MM.1S (cell line): ENCODE measurements at regions not wholly inside any gene's neighbourhood (a gene's known extent, or its start where the extent isn't known, plus 50 kb on each side); places are given as distances from the start of the nearest gene placed in this dataset.

Experiments
- DNase-seq: peaks from one replicate; pipeline ENCODE4 v3.0.0-alpha.2; 2015
- H2AFZ ChIP-seq: fragments of 300-600 bp; sonication (generic); 2 replicates; pipeline ENCODE4 v1.6.0; 2016; ENCODE audit warnings: antibody characterized with exemption, low read length
- H3F3A ChIP-seq: fragments of 300-600 bp; sonication (generic); 2 replicates; pipeline ENCODE4 v1.6.1; 2016; ENCODE audit warnings: mild to moderate bottlenecking, antibody characterized with exemption, low read length, moderate library complexity, mixed read lengths; ENCODE audit not compliant: insufficient read depth
- H3K27ac ChIP-seq: fragments of 300-600 bp; sonication (generic); 2 replicates; pipeline ENCODE4 v1.5.1; 2016; ENCODE audit warnings: mild to moderate bottlenecking, low read length
- H3K27me3 ChIP-seq: fragments of 300-600 bp; sonication (generic); replicated peaks from 2 replicates; pipeline ENCODE4 v1.6.0; 2016; ENCODE audit warnings: low read length; ENCODE audit not compliant: insufficient read depth
- H3K36me3 ChIP-seq: fragments of 300-600 bp; sonication (generic); replicated peaks from 2 replicates; pipeline ENCODE4 v1.6.1; 2016; ENCODE audit warnings: mild to moderate bottlenecking, low read length, mixed read lengths; ENCODE audit not compliant: insufficient read depth
- H3K4me1 ChIP-seq: fragments of 300-600 bp; sonication (generic); 2 replicates; pipeline ENCODE4 v1.6.1; 2016; ENCODE audit warnings: low read length, mixed read lengths
- H3K4me2 ChIP-seq: fragments of 300-600 bp; sonication (generic); 2 replicates; pipeline ENCODE4 v1.6.0; 2016; ENCODE audit warnings: low read depth, low read length
- H3K4me3 ChIP-seq: fragments of 300-600 bp; sonication (generic); 2 replicates; pipeline ENCODE4 v1.5.1; 2016; ENCODE audit warnings: low read length, mixed read lengths
- H3K79me2 ChIP-seq: fragments of 300-600 bp; sonication (generic); 2 replicates; pipeline ENCODE4 v1.6.1; 2016; ENCODE audit warnings: mixed run types, low read length, mixed read lengths
- H3K9ac ChIP-seq: fragments of 300-600 bp; sonication (generic); 2 replicates; pipeline ENCODE4 v1.6.1; 2016; ENCODE audit warnings: low read length, mixed read lengths
- H3K9me2 ChIP-seq: fragments of 300-600 bp; sonication (generic); replicated peaks from 2 replicates; pipeline ENCODE4 v1.6.1; 2016; ENCODE audit warnings: mild to moderate bottlenecking, low read length, mixed read lengths; ENCODE audit not compliant: insufficient read depth
- H3K9me3 ChIP-seq: fragments of 300-600 bp; sonication (generic); replicated peaks from 2 replicates; pipeline ENCODE4 v1.6.1; 2016; ENCODE audit warnings: mild to moderate bottlenecking, low read length, mixed read lengths; ENCODE audit not compliant: insufficient read depth
- H4K20me1 ChIP-seq: fragments of 300-600 bp; sonication (generic); 2 replicates; pipeline ENCODE4 v1.6.1; 2016; ENCODE audit warnings: mild to moderate bottlenecking, low read length, moderate library complexity, mixed read lengths; ENCODE audit not compliant: insufficient read depth
- EZH2 ChIP-seq: fragments of 300-600 bp; sonication (generic); optimal IDR thresholded peaks from 2 replicates; pipeline ENCODE3; 2017; ENCODE audit warnings: low read depth, mild to moderate bottlenecking, antibody characterized with exemption, low read length, mixed read lengths
- EZH2phosphoT487 ChIP-seq: fragments of 300-600 bp; sonication (generic); IDR thresholded peaks from 2 replicates; pipeline ENCODE4 v1.6.1; 2018; ENCODE audit warnings: antibody characterized with exemption, low read length
- TF ChIP-seq, protein P1 (sequence below): fragments of 300-600 bp; sonication (generic); IDR thresholded peaks from 2 replicates; pipeline ENCODE4 v1.5.1; 2016; ENCODE audit warnings: antibody characterized with exemption, low read length, mixed read lengths

DNA sequence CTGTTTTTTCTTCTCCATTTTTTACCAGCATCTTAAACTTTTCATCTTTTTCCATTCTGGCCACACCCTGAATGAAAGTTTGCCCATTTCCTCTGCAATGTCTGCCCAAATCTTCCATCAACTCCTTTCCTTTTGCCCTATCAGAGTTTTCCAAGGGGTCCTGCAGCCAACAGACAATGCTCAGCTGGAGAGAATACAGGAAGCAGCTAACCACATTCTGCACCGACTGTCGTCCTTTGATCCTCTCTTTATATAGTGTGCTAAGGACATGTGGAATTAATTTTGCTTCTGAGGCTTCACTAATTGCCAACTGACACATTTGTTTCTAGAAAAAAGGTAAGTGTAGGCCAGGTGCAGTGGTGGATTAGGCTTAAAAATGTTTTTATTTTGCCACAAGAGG, 50.5 kb upstream of the DLX2 start:
- Histone ChIP-seq H3K4me1 (no peaks in the 10 kb centered on the region), H3K9me3 (no peaks in the 10 kb centered on the region), H4K20me1 (no peaks in the 10 kb centered on the region), H3K36me3 (no peaks in the 10 kb centered on the region), H2AFZ (no peak overlapping the region), H3K4me2 (no peak overlapping the region), H3K4me3 (no peak overlapping the region), H3K9ac (no peak overlapping the region), H3K27ac (no peak overlapping the region), H3K9me2 (no peaks in the 10 kb centered on the region), H3K79me2 (no peaks in the 10 kb centered on the region), H3F3A (no peaks in the 10 kb centered on the region), H3K27me3 (no peaks in the 10 kb centered on the region)
- DNase-seq = no peak
- TF ChIP-seq EZH2 (no peak), EZH2phosphoT487 (no peak)
- TF ChIP-seq, protein P1, sequence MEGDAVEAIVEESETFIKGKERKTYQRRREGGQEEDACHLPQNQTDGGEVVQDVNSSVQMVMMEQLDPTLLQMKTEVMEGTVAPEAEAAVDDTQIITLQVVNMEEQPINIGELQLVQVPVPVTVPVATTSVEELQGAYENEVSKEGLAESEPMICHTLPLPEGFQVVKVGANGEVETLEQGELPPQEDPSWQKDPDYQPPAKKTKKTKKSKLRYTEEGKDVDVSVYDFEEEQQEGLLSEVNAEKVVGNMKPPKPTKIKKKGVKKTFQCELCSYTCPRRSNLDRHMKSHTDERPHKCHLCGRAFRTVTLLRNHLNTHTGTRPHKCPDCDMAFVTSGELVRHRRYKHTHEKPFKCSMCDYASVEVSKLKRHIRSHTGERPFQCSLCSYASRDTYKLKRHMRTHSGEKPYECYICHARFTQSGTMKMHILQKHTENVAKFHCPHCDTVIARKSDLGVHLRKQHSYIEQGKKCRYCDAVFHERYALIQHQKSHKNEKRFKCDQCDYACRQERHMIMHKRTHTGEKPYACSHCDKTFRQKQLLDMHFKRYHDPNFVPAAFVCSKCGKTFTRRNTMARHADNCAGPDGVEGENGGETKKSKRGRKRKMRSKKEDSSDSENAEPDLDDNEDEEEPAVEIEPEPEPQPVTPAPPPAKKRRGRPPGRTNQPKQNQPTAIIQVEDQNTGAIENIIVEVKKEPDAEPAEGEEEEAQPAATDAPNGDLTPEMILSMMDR = no peak; the same call in 1 of the 2 replicates

DNA sequence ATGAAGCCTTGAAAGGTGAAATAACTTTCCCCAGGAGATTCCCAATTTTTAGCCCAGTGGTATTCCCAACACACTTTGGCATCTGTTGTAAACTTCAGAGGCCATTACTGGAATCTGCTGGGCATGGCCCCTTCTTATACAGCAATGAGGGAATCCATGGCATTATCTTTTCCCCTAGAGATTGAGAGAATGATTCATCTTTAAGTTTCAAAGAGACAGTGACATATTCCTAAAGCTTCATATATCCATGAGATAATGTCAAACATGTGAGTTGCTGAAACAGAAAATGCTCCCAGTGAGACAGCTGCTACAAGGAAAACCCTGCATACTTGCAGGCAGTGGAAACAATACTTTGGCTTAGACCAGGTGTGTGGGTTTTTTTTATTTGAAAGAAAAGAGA, 51.1 kb upstream of the DLX2 start:
- Histone ChIP-seq H3K9ac (no peak overlapping the region), H3K4me3 (no peak overlapping the region), H3K27ac (no peak overlapping the region), H4K20me1 (no peaks in the 10 kb centered on the region), H3K4me1 (no peaks in the 10 kb centered on the region), H3K4me2 (no peak overlapping the region), H3K27me3 (no peaks in the 10 kb centered on the region), H3K79me2 (no peaks in the 10 kb centered on the region), H3K9me2 (no peaks in the 10 kb centered on the region), H2AFZ (no peak overlapping the region), H3K36me3 (no peaks in the 10 kb centered on the region), H3F3A (no peaks in the 10 kb centered on the region), H3K9me3 (no peaks in the 10 kb centered on the region)
- TF ChIP-seq EZH2 (no peak), EZH2phosphoT487 (no peak)
- TF ChIP-seq, protein P1 = no peak
- DNase-seq = no peak

DNA sequence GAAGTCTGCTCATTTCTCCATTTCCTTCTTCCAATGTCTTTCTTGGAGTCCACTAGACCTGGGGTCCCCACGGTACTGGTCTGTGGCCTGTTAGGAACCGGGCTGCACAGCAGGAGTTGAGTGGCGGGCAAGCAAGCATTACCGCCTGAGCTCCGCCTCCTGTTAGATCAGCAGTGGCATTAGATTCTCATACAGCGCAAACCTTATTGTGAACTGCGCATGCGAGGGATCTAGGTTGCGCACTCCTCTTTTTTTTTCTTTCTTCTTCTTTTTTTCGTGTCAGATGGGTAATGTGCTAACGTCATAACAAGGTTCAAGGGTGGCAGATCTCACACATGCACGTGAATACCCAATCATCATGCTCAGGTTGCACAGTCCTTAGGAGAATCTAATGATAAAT, 53.1 kb upstream of the DLX2 start:
- Histone ChIP-seq H3K4me3 (no peak overlapping the region), H2AFZ (no peak overlapping the region), H3K9ac (no peak overlapping the region), H3K36me3 (no peaks in the 10 kb centered on the region), H3K9me3 (no peaks in the 10 kb centered on the region), H3K9me2 (no peaks in the 10 kb centered on the region), H3K79me2 (no peaks in the 10 kb centered on the region), H3K27me3 (no peaks in the 10 kb centered on the region), H3K4me1 (no peaks in the 10 kb centered on the region), H3K4me2 (no peak overlapping the region), H4K20me1 (no peaks in the 10 kb centered on the region), H3K27ac (no peak overlapping the region), H3F3A (no peaks in the 10 kb centered on the region)
- no peak for DNase-seq
- no peak for TF ChIP-seq EZH2
- TF ChIP-seq, protein P1 = no peak
- no peak for TF ChIP-seq EZH2phosphoT487

DNA sequence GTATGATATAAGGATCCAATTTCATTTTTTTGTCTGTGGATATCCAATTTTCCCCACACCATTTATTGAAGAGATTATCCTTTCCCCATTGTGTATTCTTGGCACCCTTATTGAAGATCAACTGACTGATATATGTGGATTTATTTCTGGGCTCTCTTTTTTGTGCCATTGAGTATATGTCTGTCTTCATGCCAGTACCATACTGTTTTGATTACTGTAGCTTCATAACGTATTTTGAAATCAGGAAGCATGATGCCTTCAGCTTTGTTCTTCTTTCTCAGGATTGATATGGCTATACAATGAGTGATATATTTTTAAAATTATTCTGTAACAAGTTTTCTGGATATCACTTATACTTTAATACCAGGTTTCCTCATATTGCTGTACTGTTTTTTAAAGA, 58.1 kb upstream of the DLX2 start:
- H3K4me3 ChIP-seq = no peak overlapping the region

More for the DNA sequence above, 58.1 kb upstream of the DLX2 start:
- Histone ChIP-seq H3K4me1 (no peaks in the 10 kb centered on the region), H3K9me2 (no peaks in the 10 kb centered on the region), H3K36me3 (no peaks in the 10 kb centered on the region), H3K4me2 (no peak overlapping the region), H3F3A (no peaks in the 10 kb centered on the region), H3K27me3 (no peaks in the 10 kb centered on the region), H3K9me3 (no peaks in the 10 kb centered on the region), H3K27ac (no peak overlapping the region), H4K20me1 (no peaks in the 10 kb centered on the region), H2AFZ (no peak overlapping the region), H3K9ac (no peak overlapping the region), H3K79me2 (no peaks in the 10 kb centered on the region)
- TF ChIP-seq, protein P1 = no peak
- TF ChIP-seq EZH2phosphoT487 (no peak), EZH2 (no peak)
- DNase-seq = no peak
